Mucosa of rectum (tissue), 2 donors: ENCODE measurements at regions not wholly inside any gene's neighbourhood (a gene's known extent, or its start where the extent isn't known, plus 50 kb on each side); places are given as distances from the start of the nearest gene placed in this dataset.
"Not testable (repeated sequence)": the region's sequence is repeated elsewhere in the genome, so short reads cannot be mapped to it uniquely, and the experiment has no call there.

Source experiments
- H3K27ac ChIP-seq, 2 donors: one replicate each; pipeline ENCODE4 v1.7.0; 2013; ENCODE audit warnings: inconsistent platforms in 2 of 2, low read depth in 2 of 2, low read length in 2 of 2
- H3K27me3 ChIP-seq, 2 donors: one replicate each; pipeline ENCODE4 v1.7.0; 2013; ENCODE audit warnings: low read length in 2 of 2; ENCODE audit not compliant: control insufficient read depth in 2 of 2, insufficient read depth in 2 of 2
- H3K36me3 ChIP-seq, 2 donors: one replicate each; pipeline ENCODE4 v1.7.0; 2013; ENCODE audit warnings: low read length in 2 of 2; ENCODE audit not compliant: control insufficient read depth in 2 of 2, insufficient read depth in 2 of 2
- H3K4me1 ChIP-seq, 2 donors: one replicate each; pipeline ENCODE4 v1.7.0; 2013; ENCODE audit warnings: low read length in 2 of 2, mild to moderate bottlenecking in 1 of 2; ENCODE audit not compliant: control insufficient read depth in 2 of 2, insufficient read depth in 2 of 2
- H3K4me3 ChIP-seq, 2 donors: one replicate each; pipeline ENCODE4 v1.7.0; 2013; ENCODE audit warnings: low read length in 2 of 2
- H3K9ac ChIP-seq, 2 donors: one replicate each; pipeline ENCODE4 v1.7.0; 2013; ENCODE audit warnings: low read length in 2 of 2, low read depth in 1 of 2, mild to moderate bottlenecking in 1 of 2
- H3K9me3 ChIP-seq, 2 donors: one replicate each; pipeline ENCODE4 v1.7.0; 2013; ENCODE audit warnings: low read length in 2 of 2; ENCODE audit not compliant: control insufficient read depth in 2 of 2
- donor health status: healthy.
- donor health status: Normal muscosa, but diverticular disease.

DNA sequence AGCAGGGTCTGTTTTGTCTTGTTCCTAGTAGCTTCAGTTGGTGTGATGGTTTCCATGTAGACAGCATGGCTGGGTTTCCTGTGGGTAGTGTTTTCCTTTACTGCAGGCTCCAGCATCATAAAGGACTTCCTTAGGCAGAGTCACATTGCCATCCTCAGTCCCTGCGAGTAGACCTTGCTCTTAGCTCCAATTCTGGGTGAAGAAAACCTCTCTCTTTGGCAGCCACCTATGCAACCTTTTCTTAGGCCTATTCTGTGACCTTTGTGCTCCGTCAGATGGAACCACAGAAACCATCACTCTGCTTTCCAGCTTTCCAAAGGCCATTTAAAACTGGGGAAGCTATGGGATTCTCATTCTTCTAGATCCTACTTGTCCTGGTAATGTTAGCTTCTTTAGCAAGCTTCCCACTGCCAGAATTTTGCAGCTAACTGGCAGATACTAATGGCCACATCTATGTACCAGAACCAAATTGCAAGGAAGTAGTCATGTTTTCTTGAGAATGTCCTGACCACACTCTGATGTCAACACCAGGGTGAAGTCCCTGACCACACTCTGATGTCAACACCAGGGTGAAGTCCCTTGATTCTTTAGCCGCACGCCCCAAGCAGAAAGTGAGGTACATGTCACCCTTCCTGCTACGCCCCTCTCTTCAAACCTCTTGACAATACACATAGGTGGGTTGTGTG lies 646.6 kb upstream of the HS3ST5 start:
- Histone ChIP-seq H3K27me3 (no peaks in the 10 kb centered on the region), H3K36me3 (no peaks in the 10 kb centered on the region), H3K4me1 (no peaks in the 10 kb centered on the region), H3K27ac (no peak overlapping the region), H3K9ac (no peak overlapping the region), H3K9me3 (no peaks in the 10 kb centered on the region), H3K4me3 (no peak overlapping the region)

DNA sequence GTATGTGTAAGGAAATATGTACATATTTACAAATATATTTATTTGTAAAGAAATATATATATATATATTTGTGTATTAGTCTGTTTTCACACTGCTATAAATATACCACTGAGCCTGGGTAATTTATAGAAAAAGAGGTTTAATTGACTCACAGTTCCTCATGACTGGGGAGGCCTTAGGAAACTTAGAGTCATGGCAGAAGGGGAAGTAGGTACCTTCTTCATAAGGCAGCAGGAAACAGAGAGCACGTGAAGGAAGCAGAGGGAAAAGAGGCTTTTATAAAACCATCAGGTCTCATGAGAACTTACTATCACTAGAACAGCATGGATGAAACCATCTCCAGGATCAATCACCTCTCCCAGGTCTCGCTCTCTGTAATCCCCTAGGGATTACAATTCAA lies 644.5 kb upstream of the HS3ST5 start:
- Histone ChIP-seq H3K27me3 (no peaks in the 10 kb centered on the region), H3K36me3 (no peaks in the 10 kb centered on the region), H3K9ac (no peak overlapping the region), H3K9me3 (no peaks in the 10 kb centered on the region), H3K4me1 (no peaks in the 10 kb centered on the region), H3K27ac (no peak overlapping the region), H3K4me3 (no peak overlapping the region)

DNA sequence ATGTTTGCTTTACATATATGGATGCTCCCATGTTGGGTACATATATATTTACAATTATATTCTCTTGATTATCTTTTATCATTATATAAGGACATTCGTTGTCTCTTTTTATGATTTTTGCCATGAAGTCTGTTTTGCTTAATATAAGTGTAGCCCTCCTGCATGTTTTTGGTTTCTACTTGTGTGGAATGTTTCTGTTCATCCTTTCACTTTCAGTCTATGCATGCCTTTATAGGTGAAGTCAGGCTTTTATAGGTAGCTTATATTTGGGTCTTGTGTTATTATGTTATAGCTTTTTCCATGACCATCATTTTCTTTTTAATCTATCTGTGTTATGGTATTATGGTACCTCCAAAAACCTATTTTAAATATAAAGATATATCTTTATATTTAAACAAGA lies 612.5 kb upstream of the HS3ST5 start:
- H3K27ac ChIP-seq, result no peak overlapping the region
- no peaks in the 10 kb centered on the region for H3K9me3 ChIP-seq
- H3K9ac ChIP-seq, result no peak overlapping the region
- no peaks in the 10 kb centered on the region for H3K4me1 ChIP-seq
- no peaks in the 10 kb centered on the region for H3K36me3 ChIP-seq
- no peaks in the 10 kb centered on the region for H3K27me3 ChIP-seq
- no peak overlapping the region for H3K4me3 ChIP-seq

DNA sequence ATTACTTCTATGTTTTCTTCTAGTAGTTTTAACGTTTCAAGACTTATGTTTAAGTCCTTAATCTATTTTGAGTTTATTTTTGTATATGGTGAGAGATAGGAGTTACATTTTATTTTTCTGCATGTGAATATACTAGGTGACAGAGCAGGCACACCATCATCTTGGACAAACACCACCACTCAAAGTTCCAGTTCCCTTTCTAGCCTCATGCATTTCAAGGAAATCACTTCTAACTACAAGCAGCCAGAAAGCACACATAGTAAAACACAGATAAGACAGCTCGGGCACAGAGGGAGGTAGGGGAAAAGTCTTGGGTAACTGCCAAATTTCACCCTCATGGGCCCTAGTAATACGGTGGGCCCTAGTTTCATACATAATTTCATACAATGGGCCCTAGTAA lies 609.4 kb upstream of the HS3ST5 start:
- no peaks in the 10 kb centered on the region for H3K36me3 ChIP-seq
- no peak overlapping the region for H3K4me3 ChIP-seq
- no peak overlapping the region for H3K9ac ChIP-seq
- H3K9me3 ChIP-seq, result no peaks in the 10 kb centered on the region
- H3K4me1 ChIP-seq, result no peaks in the 10 kb centered on the region
- H3K27me3 ChIP-seq, result no peaks in the 10 kb centered on the region
- no peak overlapping the region for H3K27ac ChIP-seq

DNA sequence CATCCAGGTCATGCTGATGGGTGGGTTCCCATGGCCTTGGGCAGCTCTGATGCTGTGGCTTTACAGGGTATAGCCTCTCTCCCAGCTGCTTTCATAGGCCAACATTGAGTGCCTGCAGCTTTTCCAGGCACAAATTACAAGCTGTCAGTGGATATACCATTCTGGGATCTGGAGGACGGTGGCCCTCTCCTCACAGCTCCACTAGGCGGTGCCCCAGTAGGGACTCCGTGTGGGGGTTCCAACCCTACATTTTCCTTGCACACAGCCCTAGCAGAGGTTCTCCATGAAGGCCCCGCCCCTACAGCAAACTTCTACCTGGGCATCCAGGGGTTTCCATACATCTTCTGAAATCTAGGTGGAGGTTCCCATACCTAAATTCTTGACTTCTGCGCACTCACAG lies 602.6 kb upstream of the HS3ST5 start:
- H3K9me3 ChIP-seq, result no peaks in the 10 kb centered on the region
- H3K4me1 ChIP-seq, result no peaks in the 10 kb centered on the region
- H3K27ac ChIP-seq, result no peak overlapping the region
- H3K4me3 ChIP-seq, result no peak overlapping the region
- no peaks in the 10 kb centered on the region for H3K36me3 ChIP-seq
- no peaks in the 10 kb centered on the region for H3K27me3 ChIP-seq
- H3K9ac ChIP-seq, result no peak overlapping the region

DNA sequence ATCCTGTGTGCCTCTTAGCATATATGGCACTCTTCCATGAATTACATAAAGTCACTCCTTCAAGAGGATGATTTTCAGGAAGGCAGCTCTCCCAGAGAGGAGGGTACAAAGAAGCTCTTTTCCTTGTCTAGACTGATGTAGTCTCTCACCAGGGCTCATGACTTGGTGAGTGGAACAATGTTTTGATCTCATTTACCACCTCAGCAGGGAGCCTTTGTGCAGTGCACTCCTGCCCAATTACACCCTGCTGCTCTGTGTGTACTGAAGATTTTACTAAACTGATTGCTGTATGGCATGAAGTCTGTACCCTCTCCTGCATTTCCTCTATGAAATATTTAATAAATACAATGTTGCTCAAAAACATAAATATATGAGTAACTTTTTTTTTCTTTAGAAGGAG lies 598.3 kb upstream of the HS3ST5 start:
- H3K9ac ChIP-seq, result no peak overlapping the region

DNA sequence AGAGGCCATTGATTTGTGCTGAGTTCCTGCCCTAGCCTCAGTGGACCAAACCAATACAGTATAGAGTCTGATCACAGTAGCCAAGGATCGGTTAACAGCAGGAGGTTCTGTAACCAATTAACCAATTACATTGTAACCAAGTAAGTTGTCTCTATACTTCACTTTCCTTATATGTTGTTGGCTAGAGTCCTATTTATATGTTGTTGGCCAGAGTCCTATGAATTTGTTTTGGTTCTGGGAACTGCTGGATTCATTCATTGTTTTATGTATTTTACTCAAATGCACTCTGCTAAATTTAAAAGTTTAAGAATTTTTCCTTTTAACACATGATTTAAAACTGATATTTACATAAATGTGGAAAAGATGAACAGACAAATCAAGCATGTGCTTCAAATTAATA lies 597.4 kb upstream of the HS3ST5 start:
- H3K27me3 ChIP-seq, result no peaks in the 10 kb centered on the region
- H3K9ac ChIP-seq, result no peak overlapping the region
- no peaks in the 10 kb centered on the region for H3K4me1 ChIP-seq
- no peak overlapping the region for H3K4me3 ChIP-seq
- H3K36me3 ChIP-seq, result no peaks in the 10 kb centered on the region
- H3K27ac ChIP-seq, result no peak overlapping the region
- H3K9me3 ChIP-seq, result no peaks in the 10 kb centered on the region

More for the DNA sequence above, 598.3 kb upstream of the HS3ST5 start:
- Histone ChIP-seq H3K36me3 (no peaks in the 10 kb centered on the region), H3K4me3 (no peak overlapping the region), H3K9me3 (no peaks in the 10 kb centered on the region), H3K27me3 (no peaks in the 10 kb centered on the region), H3K27ac (no peak overlapping the region), H3K4me1 (no peaks in the 10 kb centered on the region)

DNA sequence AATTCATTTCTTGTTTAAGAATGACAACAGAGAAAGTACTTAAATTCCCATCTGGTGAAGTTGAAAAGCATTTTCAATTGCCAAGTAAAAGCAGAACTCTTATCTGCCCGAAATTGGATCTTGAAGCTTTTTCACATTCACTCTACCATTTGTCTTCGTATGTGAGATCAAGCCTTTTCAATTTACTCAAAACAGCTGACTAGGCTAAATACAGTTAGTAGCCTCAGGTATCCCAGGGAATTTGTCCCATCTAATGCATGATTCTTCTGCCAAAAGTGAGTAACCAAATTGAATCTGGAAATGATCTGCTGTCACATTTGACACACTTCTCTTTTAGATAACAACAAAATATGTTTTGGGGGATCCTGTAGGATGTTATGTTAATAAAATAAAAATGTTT lies 596.8 kb upstream of the HS3ST5 start:
- H3K9me3 ChIP-seq, result no peaks in the 10 kb centered on the region
- H3K4me3 ChIP-seq, result no peak overlapping the region
- no peaks in the 10 kb centered on the region for H3K4me1 ChIP-seq
- no peak overlapping the region for H3K9ac ChIP-seq
- no peaks in the 10 kb centered on the region for H3K27me3 ChIP-seq
- H3K36me3 ChIP-seq, result no peaks in the 10 kb centered on the region
- H3K27ac ChIP-seq, result no peak overlapping the region

DNA sequence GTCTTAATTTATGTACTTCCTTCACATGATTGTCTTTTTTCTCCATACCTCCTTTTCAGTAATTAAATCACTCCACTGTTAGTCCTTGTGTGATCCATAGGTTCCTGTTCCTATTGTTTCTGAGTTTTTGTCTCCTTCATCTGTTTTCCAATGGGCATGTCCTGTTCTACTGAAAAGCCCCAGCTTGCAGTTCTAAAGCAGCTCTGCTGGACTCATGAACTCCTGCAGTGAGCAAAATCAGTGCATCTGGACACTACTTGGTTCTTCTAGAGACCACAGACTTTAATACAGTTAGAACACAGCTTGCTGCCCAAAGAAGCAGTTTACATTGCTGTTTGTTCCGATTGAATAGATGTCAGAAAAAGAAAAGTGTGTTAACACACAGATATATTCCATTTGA lies 593.3 kb upstream of the HS3ST5 start:
- H3K4me3 ChIP-seq, result no peak overlapping the region
- no peaks in the 10 kb centered on the region for H3K27me3 ChIP-seq
- no peaks in the 10 kb centered on the region for H3K36me3 ChIP-seq
- H3K9me3 ChIP-seq, result no peaks in the 10 kb centered on the region
- H3K9ac ChIP-seq, result no peak overlapping the region
- no peak overlapping the region for H3K27ac ChIP-seq
- no peaks in the 10 kb centered on the region for H3K4me1 ChIP-seq

DNA sequence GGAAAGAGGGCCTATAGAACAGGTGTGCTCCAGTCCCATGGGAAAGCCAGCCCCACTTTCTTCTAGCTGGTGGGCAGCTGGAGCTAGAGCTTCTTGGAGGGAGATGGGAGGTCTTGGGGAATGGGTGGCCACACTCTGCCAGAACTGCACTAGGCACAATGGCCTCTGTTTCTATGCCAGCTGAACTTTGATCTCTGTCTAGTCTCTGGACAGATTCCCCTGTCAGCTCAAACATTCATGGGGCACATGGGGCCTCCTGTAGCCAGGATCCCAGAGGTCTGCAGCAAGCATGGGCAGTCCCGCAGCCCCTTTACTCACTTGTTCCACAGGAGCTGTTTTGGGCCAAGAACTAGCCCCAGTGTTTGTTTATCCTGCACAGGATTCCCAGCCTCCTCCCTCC lies 591.3 kb upstream of the HS3ST5 start:
- no peaks in the 10 kb centered on the region for H3K36me3 ChIP-seq
- no peaks in the 10 kb centered on the region for H3K4me1 ChIP-seq
- no peaks in the 10 kb centered on the region for H3K9me3 ChIP-seq
- H3K27me3 ChIP-seq, result no peaks in the 10 kb centered on the region
- H3K27ac ChIP-seq, result no peak overlapping the region
- no peak overlapping the region for H3K9ac ChIP-seq
- no peak overlapping the region for H3K4me3 ChIP-seq

DNA sequence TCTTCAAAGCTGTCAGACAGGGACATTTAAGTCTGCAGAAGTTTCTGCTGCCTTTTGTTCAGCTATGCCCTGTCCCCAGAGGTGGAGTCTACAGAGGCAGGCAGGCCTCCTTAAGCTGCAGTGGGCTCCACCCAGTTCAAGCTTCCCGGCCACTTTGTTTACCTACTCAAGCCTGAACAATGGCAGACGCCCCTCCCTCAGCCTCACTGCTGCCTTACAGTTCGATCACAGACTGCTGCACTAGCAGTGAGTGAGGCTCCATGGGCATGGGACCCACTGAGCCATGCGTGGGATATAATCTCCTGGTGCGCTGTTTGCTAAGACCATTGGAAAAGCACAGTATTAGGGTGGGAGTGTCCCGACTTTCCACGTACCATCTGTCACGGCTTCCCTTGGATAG lies 585.9 kb upstream of the HS3ST5 start:
- H3K9ac ChIP-seq, H3K9me3 ChIP-seq, H3K36me3 ChIP-seq, H3K27ac ChIP-seq, H3K27me3 ChIP-seq, H3K4me1 ChIP-seq, H3K4me3 ChIP-seq: not testable (repeated sequence)
